ENCODE measurements at regions not wholly inside any gene's neighbourhood (a gene's known extent, or its start where the extent isn't known, plus 50 kb on each side); places are given as distances from the start of the nearest gene placed in this dataset.

DNA sequence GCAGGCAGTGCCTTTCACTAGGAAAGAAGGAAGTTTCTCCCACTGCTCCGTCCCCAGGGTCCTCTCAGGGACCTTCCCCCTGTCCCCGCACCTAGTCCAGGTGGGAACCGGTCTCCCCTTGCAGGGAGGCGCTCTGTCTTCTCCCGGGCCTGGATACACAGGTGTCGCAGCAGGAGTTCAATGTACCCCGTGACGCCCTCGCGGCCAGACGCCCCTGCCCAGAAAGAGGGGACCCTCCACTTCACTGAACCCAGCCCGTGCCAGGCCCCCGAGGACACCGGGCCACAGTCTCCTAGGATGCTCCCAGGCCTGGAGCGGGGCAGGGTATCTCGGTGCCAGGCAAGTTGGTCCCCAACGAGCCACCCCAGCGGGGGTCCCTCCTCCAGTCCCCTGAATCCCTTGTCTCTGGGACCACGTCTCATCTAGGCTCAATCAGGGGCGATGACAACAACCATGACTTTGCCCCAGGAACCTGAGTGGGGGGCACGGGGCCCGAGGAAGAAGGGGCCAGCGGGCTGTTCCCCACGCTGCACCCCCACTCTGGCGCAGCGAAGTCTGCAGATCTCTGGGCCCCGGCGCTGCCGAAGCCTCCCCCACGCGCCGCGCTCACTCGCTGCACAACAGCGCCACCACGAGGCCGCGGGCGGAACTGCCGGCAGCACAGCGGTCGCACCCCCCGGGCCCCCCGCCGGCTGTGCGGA is 103.0 kb downstream of the EDN3 start:
- intact Hi-C loops (cut with micrococcal nuclease), result loop anchor here (2.0 to 10.0 kb wide), 3 partner anchors 179 to 536 kb away; no protein-coding TSS in a partner anchor

DNA sequence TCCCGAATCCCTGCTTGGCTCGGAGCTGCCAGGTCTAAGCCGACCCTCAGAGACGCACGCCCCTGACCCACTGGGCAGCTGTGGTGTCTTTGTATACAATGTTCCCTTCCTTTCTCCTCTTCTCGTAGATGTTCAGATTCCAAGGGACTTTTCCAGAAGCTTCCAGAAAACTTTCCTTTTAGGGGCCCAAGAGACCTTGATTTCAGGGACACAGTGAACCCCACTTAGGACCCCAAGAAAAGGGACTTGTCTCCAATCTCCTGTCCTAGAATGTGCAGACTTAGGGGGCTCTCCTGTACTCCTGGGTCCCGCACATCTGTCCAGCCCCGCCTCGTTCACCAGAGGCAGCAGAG is 103.5 kb downstream of the EDN3 start:
- intact Hi-C loops (cut with micrococcal nuclease), result loop anchor here (2.0 to 10.0 kb wide), 3 partner anchors 179 to 537 kb away; no protein-coding TSS in a partner anchor

DNA sequence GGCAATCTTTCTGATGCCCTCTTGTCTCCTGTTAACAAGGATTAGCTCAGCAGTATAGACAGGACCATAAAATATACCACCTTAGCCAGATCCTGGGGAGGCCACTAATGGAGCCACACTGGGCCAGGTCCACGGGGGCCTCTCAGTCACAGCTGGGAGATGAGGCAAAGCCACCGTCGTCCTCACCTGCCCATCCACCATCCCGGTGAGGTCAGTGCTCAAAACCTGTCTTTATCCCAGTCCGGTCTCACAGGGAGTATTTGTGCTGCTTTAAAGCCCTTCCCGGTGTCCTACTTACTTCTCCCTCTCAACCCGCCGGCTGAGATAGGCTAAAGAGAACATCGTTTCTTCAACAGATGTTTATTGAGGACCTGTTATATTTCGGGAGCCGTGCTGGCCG is 104.3 kb downstream of the EDN3 start:
- intact Hi-C loops (cut with micrococcal nuclease), result loop anchor here (5.0 to 10.0 kb wide), 2 partner anchors 180 to 537 kb away; no protein-coding TSS in a partner anchor

DNA sequence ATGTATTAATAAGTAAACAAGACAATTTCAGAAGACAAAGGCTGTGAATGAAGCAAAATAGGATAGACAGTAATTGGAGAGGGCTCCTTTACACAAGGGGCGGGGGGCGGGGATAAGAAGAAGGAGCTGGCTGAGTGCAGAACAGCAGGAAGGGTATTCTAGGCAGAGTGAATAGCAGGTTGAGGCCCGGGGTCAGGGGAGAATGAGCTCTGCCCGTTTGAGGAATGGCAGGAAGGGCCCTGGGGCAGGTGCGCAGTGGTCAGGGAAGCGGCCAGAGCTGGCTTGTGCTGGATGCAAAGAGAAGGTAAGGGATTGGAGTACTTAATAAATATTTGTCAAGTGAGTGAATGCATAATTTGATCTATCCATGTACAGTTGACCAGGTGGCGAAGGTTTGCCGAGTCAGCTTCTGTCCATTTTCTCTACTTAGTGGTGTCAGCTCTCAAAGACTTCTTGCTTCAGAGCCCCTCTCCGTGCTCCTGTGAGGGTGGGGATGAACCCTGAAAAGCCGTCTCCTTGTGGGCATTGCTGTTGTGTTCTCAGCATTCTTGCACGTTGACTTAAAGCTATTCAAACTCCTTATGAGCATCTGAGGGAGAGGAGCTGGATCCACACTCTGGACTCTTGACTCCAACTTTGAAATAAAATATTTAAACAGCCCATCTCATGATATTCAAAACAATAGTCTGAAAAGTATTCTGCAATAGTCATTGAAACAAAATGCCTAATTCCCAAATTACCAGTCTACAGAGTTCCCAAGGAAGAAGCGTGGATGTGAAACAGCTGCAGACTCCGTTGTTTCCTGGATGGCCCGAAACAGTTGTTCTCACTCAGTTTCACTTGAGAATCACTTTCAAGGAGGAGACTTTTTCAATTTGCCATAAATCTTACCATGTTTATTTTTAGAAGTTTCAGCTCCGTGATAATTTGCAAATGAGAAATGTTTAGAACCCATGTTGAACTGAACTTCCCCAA is 105.1 kb downstream of the EDN3 start:
- intact Hi-C loops (cut with micrococcal nuclease), result loop anchor here (10.0 kb wide), 1 partner anchor 181 kb away; no protein-coding TSS in a partner anchor

DNA sequence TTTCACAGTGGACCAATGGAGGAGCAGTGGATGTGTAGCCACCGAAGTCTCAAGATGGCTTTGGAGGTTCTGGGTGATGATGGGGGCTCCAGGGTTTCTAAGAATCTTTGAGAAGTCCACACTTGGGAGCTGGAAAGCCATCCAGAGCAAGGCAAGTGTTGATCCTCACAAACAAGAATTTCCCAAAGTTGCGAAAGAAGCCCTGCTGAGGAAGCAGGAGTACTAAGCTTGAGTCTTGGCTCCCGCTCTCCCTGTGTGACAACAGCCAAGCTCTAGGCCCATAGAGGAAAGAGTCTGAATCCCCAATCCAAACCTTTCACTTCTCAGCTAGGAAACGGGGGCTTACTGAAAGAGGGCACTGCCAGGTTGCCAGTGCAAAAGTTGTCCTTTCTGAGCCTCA is 106.0 kb downstream of the EDN3 start:
- intact Hi-C loops (cut with micrococcal nuclease), result loop anchor here (10.0 kb wide), 1 partner anchor 182 kb away; no protein-coding TSS in a partner anchor

DNA sequence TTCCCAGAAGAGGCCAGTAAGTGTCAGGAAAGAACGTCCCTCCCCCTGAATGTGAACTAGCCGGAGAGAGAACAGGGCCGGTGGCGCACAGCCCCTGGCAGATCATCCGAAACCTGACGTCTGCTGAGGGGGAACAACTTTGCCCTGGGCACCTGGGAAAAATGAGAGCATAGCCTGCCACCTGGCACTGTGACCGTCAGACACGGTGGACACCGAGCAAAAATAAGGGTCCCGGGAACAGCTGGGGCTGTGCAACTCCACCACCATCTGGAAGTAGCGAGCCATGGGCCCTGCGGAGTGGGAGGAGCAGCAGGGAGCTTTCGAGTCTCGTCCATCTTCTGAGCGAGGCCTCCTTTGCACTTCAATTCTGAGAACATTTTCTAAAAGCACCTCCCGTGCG is 110.8 kb downstream of the EDN3 start:
- intact Hi-C loops (cut with micrococcal nuclease), result no loop called here

DNA sequence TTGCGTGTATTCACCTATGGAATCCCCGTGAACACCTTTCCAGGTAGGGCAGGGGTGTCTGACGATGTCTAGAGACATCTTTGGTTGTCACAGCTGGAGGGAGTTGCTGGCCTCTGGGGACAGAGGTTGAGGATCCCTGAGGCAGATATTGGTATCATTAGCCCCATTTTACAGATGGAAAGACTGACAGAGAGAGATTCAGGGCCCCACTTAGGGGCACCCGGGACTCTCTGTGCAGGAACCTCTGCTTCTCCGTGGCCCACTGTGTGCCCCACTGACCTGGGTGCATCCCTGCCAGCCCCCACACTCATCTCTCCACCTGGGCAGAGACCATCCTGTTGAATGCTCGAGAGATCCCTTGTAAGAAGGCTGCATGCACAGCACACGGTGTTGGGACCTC is 111.2 kb downstream of the EDN3 start:
- intact Hi-C loops (cut with micrococcal nuclease), result no loop called here

DNA sequence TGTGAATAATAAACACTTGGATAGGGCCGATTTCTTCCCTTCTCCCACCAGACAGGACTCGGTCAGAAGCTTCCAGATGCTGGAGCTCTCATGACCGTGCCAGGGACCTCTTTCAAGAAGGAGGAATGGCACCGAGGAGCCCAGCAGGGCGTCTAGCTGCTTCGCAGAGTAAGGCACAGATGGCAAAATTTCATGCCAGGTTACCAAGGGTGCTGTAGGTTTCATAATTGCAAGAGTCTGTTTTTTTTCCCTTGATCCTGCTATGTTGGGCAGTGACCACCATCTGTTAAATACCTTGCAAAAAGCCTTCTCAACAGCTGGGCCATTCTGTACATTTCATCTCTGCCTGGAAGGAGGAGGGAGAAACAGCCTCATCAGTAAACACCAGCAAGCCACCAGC is 111.8 kb downstream of the EDN3 start:
- intact Hi-C loops (cut with micrococcal nuclease), result no loop called here

DNA sequence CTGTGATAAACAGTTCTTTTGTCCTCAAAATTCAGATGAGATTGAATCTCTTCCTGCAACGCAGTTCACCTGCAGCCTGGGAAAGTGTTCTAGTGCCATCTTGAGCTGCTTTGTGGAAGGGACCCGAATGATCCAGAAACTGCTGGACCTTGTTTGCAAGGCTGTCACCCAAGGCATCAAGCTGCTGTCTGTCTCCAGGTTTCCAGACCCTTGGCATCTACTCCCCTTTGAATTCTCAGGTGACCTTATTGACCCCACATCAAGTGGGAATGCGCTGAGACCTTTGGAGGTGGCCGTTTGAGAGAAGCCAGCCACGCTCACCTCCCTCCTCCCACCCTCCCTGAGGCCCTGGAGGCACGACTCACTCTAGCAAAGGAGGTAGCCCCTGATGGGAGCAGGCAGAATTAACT is 112.5 kb downstream of the EDN3 start:
- intact Hi-C loops (cut with micrococcal nuclease), result no loop called here

DNA sequence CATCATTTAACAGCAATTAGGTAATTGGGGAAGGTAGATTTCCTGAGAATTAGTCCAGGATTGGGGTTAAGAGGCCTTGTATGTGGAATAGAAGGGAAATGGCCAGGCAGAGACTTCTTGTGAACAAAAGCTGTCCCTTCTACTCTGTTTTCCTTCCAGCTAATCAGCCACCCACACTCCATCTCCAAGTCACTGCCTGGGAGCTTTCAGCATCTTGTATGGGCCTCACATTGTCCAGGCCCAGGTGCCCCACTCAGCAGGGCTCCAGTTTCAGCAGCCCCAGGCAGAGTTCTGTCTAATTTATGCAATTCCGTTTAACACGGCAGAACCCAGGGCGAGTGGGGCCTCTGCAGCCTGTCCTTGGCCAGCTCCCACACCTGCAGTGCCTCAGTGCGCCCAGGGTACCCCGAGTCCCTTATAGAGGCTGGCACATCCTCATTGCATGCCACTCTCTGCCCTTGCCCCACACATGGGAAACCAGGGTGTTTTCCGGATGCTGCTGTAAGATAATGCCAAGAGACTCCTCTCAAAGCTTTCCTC is 113.0 kb downstream of the EDN3 start:
- intact Hi-C loops (cut with micrococcal nuclease), result no loop called here

DNA sequence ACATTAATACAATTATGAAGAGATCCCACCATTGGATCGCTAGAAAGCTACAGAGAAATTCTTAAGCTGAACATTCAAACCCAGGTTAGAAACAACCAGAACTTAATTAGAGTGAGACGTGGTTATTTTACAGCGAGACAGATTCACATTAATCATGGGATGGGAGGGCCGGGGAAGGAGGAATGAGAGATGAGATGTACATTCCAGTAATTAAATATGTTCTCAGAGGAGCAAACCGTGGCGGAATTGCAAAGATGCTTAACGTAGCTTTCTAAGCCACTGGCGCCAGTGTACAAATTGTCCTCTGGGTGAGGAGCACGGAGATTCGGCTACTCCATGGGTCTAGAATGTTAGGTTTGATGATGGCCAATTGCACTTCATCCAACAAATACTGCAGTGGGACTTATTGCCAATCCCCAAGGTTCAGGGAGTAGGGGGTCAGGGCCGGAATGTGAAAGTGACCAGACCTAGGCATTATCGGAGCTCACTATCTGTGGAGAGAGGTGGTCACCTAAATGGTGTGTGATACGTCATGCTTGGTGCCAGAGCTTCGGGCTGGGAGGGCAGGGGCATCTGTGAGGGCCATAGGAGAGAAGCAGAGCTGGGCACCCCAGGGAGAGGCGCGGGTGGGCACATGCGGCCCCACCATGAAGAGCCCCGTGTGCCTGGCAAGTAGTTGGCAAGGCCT is 114.7 kb downstream of the EDN3 start:
- intact Hi-C loops (cut with micrococcal nuclease), result no loop called here

DNA sequence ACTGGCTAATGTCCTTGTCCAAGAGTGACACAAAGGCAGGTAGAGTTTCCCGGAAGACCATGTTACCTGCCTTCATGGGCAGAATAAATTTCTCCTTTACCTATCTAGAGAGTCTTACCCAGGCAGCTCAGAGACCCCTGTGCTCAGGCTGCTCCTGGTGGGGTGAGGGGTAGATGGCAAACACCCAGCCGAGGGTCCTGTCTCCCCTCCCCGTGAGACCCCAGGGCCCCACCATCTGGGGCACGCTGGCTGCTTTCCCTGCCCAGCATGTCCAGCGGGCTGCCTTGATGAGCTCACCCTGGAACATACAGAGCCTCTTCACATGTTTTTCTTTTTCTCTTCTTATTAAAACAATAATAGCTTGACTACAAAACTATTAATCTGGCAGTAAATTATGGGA is 116.5 kb downstream of the EDN3 start:
- intact Hi-C loops (cut with micrococcal nuclease), result no loop called here

DNA sequence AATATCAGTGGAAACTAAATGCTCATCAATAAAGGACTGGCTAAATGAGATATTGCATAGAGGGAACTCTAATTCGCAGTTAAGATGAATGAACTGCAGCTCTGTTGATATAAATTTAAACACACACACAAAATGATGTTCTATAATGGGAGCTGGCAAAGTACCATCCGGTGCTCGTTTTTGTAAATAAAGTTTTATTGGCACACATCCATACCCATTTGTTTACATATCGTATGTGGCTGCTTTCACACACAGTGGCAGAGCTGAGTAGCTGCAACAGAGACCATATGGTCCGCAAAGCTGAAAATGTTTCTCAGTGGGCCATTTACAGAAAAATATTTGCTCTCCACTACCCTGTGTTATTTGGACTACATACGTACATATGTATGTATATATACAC is 120.7 kb downstream of the EDN3 start:
- intact Hi-C loops (cut with micrococcal nuclease), result no loop called here

DNA sequence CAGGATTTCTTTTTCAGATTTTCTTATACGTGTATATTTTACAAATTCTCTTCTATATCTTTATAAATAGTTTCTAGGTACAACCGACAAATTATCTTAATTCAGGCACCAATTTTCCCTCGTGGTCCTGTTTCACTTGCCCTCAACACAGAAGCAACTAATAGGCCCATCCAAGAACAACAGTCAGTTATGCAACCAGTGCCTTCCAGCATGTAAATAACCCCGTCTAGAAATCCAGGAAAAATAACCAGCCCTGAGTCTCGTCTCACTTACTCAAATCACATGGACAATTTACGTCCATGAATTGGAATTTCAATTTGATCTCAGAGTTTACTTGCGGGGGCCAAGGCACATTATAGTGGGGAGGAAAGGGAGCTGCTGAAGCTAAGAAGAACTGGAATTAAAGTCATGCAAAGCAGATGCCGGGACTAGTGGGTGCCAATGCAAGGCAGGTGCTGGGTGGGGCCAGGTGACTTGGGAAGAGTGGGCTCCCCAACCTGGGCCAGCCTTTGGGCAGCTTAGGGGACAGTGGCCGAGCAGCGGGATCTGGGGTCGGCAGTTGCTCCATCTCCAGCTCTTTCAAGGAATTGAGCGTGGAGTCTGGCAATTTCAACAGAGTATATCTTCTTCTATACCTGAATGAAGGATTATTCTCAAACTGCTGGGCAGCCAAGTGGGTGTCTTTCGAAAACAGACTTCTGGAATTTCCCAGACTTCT is 121.7 kb downstream of the EDN3 start:
- intact Hi-C loops (cut with micrococcal nuclease), result no loop called here

DNA sequence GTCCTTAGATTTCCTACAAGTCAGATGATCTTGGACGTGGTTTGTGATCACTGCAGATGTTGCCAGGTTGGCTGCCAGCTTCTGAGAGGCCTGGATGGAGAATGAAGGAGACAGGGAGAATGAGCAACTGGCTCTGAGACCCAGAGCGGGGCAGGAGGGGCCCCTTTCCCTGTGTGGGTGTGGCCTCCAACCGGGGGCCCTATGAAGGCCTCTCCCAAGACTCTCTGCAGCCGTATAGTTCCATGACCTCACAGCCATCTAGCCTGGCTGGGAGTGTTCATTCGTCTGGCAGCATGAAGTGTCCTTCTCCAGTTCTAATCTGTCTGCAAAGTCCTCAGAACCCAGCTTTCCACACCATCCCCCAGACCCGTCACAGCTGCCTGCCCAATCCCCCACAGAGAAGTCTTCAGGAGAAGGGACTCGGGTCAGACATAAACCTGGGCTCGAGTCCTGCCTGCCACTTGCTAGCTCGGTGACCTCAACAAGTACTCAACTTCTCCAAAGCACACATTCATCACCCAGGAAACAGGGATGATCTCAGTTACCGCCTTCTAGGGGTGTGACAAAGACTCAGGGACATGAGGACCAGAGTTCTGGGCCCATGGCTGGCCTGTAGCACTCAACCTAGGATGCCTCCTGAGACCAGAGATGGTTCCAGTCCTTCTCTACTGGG is 122.6 kb downstream of the EDN3 start:
- intact Hi-C loops (cut with micrococcal nuclease), result no loop called here

DNA sequence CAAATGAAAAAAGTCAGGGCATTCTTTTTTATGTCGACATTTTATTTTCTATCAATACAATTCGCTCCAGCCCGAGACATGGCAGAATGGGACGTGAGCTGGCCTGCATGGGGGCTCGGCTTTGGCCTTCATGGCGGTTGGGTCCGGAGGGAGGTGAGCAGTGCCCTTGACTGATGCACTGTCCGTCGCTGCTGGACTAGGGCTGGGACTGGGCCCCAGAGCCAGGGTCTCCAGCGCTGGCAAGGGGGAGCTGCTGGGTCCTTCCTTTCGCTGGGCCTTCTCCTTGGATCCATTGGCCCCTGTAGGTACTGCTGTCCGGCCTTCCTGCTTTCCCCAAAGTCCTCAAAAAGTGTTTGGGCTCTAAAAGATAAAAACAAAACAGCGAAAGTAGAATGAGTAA is 124.6 kb downstream of the EDN3 start:
- intact Hi-C loops (cut with micrococcal nuclease), result no loop called here

DNA sequence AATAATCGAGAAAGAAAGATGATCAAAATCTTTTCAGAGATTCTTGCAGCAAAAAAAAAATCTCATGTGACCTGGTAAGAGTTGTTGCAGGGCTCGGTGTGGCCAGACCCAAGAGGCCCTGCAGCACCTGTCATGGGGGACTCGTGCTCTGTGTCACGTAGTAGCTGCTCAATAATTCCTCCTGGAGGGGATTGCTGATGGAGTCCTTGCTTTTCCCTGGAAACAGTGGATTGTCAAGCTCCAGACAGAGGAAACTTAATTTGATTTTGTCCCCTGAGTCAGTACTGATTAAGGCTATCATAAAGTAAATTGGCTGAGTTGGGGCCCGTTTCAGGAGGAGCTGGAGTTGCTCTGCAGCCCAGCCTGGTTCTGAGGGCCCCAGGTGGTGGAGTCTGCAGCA is 125.2 kb downstream of the EDN3 start:
- intact Hi-C loops (cut with micrococcal nuclease), result no loop called here

DNA sequence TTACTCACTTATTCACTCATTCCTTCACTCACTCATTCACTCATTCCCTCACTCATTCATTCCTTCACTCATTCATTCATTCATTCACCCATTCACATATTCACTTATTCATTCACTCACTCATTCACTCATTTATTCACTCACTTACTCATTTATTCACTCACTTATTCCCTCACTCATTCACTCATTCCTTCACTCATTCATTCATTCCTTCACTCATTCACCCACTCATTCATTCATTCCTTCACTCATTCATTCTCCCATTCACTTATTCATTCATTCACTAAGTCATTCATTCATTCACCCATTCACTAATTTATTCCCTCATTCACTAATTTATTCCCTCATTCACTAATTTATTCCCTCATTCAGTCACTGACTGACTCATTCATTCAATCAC is 127.6 kb downstream of the EDN3 start:
- intact Hi-C loops (cut with micrococcal nuclease), result no loop called here

DNA sequence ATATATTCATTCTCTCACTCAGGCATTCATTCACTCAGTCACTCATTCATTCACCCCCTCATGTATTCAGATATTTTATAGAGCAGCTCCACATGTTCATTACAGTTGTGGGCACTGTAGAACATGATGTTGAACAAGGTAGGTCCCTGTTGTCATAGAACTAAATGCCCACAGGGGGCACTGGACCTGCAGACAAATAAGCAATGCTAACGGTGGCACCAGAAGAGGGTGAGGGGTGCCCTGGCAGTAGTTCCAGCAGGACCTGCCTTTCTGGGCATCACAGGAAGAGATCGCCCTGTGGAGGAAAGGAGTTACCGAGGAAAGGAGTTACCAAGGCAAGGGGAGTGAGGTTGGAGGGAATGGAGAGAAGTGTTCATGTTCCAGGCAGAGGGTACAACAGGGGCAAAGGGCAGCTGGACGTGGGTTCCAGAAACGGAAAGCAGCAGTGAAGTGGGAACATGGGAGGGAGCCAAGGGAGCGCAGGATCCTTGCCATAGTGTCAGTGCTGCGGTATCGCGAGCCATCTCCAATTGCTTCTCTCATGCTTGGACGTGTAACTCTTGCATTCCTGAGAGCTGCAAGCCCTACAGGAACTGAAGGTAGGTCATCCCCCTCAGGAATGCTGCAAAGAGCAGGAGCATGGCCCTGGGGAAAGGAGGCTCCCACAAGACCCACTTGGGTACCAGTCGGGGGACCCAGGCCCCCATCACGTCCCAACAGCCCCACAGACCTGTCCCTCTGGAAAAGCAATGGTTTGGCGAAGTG is 128.2 kb downstream of the EDN3 start:
- intact Hi-C loops (cut with micrococcal nuclease), result no loop called here

DNA sequence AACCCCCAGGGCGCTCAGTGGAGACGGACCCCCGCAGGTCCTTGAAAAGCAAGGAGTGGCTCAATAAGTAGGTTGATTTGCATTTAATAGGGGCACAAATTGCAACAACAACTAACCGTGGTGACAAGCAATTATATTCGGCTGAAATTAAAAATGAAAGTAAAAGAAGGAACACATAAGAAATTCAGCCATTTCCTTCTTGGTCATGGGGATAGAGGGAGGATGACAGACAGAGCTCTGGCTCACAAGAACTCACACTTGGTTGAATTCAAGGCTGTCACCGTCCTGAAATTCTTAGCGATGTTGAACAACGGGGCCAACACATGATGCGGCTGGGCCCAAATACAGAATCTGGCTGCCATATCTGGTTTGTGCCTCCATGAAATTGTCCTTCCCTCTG is 129.0 kb downstream of the EDN3 start:
- intact Hi-C loops (cut with micrococcal nuclease), result no loop called here
